ENCODE measurements at regions not wholly inside any gene's neighbourhood (a gene's known extent, or its start where the extent isn't known, plus 50 kb on each side); places are given as distances from the start of the nearest gene placed in this dataset.

DNA sequence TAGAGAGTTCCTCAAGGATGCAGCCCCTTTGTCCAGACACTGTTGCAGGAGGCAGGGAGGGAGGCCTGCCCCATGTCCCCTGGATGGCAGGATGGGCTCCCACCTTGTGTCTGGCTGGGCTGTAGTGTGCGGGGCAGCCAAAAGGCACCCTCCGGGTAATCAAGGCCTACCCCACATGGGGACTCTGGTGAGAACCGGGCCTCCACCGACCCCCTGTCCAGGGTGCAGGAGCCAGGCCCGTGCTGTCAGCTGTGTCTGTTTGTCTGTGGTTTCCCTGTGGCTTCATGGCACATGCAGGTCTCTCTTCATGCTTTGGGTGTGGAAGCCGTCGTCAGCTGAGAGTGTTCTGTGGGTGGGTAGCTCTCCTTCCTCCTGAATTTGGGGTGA is 1240.9 kb downstream of the BRD1 start:
- no peak for DNase-seq (ENCODE audit: low read depth)

DNA sequence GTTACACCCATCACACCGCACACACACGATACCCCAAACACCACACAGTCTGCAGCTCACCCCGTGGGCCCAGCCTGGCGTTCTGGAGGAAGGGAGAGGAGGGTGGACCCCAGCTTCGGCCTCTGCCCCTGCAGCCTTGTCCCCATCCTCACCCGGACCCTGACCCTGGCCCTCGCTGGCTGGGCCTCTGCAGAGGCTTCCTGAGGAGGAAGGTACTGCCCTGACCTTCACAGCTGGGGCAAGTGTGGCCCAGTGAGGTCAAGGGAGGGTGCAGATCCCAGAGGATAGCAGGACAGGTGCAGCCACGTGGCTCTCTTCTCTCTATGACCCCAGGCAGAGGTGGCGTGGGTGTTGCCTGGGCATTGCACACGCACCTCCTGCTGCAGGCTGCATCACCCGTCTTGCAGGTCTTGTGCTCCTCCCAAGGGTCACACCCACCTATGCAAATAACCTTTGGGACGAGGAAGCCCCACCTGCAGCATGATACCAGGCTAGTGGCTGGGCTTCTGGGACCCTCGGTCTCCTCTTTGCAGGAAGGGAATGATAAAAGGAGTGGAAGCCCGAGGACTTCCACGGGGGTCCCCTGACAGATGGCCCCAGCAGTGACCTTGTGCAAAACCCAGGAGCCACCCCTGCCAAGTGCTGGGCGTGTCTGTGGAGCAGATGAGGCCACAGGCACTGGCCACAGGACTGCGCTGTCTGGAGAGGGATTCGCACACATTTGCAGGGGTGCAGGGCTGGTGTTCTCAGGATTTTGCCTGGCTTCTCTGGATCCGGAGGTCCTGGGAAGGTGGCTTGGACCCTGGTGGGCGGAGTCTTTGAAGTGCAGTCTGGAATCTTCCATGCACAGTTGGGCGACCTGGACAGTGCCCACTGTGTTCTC is 1241.5 kb downstream of the BRD1 start:
- DNase-seq (ENCODE audit: low read depth) = no peak

DNA sequence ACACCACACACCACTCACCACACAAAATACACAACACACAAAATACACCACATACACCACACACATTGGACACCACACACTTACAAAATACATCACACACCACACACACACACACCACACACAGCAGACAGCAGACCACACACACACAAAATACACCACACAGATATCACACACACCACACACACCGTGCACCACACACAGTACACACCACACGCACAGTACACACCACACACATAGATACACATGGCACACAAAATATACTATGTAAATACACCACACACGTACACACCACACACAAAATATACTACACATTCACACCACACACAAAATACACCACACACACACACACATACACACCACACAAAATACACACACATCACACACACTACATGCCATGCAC is 1243.5 kb downstream of the BRD1 start:
- DNase-seq (ENCODE audit: low read depth) = no peak

DNA sequence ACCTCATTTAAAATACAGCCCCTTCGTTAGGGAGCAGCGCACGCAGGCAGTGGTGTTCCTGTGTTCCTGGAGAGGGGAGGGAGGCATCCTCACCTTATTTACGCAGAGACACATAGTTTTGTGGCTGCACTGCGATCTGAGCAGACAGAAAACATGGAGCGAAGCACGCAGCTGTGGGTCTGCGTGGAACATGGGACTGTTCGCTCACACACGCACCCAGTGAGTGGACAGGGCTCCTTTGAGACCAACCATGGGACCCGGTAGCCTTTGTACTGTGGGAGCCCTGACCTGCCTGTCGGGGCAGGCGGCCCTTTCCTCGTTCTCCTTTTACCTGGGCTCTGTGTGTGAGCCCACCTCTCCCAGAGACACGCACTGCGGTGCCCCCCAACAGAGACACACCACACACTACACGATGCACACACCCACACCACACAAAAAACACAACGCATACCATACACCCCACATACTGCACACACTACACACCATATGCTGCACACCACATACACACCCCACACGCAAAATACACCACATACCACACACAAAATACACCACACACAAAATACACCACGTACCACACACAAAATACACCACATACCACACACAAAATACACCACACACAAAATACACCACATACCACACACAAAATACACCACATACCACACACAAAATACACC is 1245.7 kb downstream of the BRD1 start:
- DNase-seq (ENCODE audit: low read depth) = no peak

DNA sequence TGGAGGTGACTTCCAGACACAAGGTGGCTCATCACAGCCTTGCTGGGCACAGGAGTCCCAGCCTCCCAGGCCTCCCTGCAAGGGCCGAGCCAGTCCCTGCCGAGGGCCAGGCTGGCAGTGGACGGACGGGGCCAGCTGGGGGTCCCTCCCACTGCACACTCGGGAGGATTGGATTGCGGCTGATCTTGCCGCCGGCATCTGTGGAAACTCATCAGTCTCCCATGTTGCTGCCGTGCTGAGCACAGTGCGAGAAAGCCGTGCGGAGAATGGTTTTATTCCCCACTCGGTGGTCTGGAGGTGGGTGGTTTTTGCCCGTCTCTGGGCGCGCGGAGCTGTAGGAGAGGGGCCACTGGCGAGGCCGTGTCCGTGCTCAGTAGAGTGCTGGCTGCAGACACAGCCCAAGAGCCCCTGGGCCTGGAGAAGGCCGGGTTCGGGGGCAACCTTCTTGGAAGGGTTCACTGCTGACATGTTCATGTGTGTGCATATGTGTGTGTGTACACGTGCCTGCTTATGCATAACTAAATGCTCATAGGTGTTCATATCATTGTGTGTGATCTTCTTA is 1246.4 kb downstream of the BRD1 start:
- DNase-seq (ENCODE audit: low read depth) = no peak

DNA sequence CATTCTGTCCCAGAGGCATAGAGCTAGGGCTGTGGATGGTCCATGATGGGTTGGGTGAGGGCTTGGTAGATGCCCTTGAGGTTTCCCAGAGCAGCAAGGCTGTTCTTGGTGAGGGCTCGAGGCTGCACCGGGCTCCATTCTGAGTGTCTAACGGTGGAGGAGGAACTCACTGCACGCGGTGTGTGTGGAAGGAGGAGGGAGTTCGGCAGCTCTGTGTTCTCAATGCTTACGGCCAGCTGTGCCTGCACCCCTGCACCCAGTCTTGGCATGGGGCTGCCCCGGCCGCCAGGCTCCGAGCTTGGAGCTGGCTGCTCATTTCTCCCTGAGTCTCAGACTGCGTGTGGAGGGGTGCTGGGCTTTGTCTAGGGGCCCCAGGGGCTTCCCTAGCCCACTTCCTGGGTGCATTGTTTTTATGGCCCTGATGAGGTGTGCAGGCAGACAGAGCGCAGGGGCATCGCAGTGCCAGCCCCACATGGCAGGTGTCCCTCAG is 1247.1 kb downstream of the BRD1 start:
- no peak for DNase-seq (ENCODE audit: low read depth)

DNA sequence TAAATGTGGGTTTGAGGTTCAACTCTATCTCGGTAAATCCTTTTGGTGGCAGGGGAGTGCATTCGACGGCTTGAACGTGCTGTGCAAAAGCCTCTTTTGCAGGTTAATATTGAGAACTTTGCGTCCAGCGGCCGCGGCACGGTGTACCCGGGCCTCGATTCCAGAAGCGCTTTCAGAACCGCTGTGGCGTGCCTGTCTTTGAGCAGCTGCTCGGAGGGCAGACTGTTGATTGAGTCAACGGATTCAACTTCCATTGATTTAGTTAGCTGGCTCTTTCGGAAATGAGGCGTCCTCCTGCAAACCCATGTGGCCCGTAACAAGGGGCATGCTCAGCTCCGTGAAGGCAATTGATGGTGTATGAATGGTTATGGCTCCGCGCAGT is 1247.8 kb downstream of the BRD1 start:
- no peak for DNase-seq (ENCODE audit: low read depth)

DNA sequence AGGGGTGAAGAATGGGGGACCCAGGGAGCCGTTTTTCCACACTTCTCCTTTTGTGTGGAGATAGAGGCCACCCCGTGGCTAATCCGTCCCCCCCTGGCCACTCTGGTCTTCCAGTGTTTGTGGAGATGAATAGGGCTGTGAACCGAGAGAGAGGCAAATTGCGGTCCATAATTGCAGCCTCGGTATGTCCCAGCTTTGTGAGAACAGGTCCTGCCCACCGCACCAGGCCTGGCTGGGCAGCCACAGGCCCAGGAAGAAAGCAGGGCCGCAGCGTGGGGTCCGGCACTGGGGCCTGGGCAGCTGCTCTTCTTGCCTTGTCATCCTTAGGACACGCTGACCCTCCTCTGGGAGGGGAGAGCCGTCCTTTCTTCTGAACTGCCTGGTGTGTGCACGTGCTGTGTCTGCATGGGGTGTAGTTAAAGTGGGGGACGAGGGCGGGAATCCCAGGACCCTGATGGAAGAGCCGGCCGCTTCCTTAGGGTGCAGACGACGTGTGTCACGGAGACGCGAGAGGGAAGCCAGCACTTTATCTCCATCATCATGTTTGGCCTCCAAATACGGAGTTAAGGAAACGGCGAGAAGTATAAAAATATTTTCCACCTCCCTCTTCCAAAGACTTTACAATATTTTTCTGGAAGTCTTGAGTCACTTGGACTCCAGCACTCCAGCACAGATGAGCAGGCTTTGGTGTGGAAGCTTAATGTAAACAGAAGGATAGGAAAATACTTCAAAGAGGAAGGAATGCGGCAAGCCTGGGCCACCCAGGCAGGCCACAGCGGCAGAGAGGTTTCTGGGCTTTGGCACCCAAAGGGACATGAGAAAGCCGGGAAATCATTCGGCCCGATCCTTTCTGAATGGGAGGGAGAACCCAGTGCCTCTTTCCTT is 1248.4 kb downstream of the BRD1 start:
- peak; percentile 54 for DNase-seq (ENCODE audit: low read depth)

DNA sequence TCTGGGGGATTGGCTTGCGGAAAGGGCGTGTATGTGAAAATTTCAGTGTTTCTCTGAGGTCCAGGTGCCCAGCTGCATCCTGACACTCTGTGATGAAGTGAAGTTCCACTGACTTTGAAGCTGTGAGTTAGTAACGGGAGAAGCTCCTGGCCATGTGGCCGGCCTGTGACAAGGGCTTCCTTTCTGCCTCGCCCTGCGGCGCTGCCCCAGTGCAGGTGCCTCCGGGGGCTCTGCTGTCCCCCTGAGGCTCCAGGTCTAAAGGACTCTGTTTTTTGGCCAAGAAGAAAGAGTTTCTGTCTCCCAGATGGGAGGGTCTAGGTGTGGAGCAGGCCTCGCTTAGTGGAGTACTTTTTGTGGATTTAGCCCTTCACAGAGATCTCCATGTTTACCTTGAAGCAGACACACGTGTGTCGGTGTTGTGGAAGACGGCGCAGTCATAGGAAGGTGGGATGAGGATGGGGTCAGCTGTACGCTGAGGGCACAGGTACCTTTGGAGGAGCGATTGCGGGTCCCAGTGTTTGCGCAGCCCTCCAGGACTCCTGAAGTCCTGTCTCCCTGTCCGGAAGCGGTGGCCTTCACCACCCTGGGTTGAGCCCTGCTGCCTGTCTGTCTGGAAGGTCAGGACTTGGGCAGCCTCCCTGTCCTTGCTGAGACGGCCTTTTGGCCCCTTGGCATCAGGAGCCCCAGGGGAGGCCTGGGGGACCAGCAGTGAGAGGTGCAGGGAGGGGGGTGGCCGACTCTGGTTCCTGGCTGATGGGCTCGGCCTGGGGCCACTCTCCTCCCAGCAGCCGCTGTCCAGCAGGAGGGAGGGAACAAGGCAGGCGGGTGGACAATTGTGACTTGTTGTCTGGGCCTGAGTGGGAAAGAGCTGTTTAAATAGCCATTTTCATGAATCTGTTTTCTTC is 1249.3 kb downstream of the BRD1 start:
- DNase-seq (ENCODE audit: low read depth) = no peak

DNA sequence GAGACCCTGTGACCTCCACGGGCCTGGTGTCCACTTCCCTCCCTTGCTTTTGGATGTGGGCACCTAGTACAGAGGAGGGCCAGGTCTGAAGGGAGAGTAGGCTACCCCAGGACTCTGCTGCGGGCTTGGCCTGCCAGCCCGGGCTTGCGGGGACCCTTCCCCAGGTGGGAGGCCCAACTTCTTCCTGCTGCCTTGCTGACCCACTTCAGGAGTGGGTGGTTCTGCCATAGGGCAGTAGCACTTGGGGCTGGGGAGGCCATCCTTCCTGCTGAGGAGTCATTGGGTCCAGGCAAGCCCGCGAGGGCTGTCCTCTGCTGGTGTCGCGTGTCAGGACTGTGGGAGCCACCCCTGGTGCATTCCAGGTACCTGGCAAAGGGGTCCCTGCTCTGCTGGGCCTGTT is 1250.0 kb downstream of the BRD1 start:
- DNase-seq (ENCODE audit: low read depth) = no peak

DNA sequence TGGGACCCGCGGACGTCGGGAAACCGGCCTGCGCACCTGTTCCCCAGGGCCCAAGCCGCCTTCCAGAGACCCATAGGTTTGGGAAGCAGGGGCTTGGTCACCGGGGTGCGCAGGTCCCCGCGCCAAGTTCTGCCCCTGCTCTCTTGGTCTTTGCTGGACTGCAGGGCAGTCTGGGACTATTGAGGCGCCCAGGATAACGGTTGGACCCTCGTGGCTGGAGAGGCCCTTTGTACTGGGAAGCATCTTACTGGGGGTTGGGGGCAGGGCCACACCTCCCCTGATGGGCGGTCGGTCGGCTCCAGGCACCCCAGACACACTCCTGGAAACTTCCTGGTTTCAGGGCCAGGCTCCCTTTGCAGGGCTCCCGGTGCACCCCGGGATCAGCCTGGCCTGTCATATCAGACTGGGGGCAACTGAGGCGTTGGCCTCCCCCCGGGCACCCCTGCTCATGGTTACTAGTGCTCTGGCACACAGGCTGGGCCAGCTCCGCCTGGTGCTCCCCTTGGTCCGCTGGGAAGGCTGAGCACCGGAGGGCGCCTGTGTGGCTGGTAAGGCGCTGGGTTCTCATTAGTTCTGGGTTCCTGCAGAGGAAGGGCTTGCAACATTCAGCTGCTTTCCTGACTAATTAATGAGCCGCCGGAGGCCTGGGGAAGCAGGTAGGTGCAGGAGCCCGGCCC is 1250.5 kb downstream of the BRD1 start:
- no peak for DNase-seq (ENCODE audit: low read depth)

DNA sequence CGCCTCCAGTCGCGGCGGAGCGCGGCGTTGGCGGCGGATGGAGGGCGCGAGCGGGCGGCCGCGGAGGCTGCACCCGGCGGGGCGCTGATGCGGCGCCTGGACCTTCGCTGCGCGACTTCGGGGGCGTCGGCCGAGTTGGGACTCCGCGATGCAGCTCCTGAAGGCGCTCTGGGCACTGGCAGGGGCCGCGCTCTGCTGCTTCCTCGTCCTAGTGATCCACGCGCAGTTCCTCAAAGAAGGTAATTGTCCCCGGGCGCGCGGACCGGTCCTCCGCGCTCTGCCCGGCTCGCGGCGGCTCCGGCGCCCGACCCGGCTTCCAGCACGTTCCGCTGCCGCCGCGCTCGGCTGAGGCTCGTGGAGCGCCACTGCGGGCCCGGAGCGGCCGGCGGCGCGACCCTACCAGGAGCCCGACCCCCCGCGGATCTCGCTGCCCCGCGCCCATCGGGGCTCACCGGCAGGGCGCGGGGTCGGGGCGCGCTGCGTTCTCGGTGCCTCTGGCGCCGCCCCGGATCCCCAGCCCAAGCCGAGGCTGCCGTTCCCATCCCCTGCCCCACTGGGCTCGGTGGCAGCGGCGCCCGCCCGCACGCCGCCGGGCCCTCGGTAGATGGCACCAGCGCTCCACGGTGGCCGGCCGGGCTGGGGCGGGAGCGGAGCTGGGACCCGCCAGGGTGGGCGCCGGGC is 1251.2 kb downstream of the BRD1 start:
- peak; percentile 74 for DNase-seq (ENCODE audit: low read depth)

DNA sequence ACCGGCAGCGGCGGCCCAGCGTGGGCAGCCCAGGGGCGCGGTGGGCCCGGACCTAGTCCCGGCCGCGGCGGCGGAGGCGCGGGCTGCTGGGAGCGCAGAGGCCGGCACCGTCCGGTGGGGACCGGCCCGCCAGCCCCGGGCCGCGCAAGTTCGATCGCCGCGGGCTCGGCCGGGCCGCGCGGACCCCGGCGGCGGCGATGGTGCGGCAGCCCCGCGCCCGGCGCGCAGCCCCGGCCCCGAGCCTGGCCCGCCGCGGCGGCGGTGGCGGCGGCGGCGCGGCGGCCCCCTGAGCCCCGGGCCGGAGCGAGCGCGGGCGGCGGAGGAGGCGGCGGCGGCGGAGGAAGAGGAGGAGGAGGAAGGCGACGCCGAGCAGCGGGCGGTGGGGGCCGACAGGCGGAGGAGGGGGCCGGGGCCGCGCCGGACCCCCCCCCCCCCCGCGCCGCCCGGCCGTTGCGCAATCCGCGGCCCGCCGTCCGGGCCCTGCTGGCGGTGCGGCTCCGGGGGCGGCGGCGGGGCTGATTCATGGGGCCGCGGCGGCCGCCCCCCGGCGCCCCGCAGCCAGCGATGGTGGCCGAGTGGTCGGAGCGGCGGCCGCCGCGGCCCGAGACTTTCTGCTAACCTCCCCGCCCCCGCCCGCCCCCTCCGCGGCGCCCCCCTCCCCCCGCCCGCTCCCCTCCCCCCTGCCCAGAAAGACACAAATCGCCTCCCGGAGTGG is 1251.9 kb downstream of the BRD1 start:
- no peak for DNase-seq (ENCODE audit: low read depth)

DNA sequence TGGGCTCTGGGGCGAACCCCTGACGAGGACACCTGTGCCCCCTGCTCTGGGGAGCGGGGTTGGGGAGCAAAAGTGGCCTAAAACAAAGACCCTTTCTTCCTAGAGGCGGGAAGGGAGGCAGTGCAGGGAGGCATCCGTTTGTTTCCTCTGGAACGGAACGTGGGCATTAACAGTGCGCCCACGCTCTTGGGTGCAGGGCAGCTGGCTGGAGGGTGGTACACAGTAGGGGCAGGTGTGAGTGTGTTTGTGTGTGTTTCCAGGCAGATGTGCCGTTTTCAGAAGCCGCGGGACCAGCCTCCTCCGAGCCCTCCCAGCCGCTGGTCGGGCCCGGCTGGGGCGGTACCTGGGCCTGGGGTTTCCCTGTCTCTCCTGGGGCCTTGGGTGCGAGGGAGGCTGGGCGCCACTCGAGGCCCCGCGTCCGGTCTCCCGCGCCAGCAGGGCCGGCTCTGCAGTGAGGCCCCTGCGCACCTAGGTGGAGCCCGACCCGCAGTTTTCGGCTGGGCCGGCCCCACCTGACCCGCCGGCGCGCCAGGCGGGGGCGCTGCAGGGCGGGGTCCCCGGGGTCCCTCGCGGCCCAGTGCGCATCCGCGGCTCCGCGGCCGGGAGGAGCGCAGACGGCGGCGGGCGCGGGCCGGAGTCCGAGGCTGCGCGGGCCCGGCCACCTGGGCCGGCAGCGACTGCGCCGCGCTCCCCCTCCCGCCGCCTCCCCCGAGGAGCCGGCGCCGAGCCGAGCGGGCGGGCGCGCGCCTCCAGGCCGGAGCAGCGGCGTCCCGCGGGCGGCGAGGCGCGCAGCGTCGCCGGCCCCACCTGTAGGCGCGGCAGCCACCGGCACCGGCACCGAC is 1252.7 kb downstream of the BRD1 start:
- DNase-seq (ENCODE audit: low read depth) = peak; percentile 84

DNA sequence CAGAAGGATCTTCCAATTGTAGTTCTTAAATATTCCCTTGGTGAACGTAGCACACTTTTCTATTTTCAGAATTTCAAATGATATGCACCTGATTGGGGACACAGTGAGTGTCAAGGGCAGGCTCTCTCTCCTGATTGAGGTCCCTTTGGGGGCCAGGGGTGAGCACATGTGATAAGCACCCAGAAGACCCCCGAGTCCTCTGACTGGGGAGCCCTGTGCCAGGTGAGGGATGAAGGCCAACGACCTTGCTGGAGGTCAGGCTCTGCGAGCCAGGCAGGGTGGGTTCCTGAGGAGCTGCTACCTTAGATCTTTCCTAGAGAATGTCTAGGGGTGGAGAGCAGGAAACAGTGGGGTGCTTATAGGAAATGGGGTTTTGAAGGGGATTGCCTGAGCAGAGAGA is 1253.9 kb downstream of the BRD1 start:
- no peak for DNase-seq (ENCODE audit: low read depth)

DNA sequence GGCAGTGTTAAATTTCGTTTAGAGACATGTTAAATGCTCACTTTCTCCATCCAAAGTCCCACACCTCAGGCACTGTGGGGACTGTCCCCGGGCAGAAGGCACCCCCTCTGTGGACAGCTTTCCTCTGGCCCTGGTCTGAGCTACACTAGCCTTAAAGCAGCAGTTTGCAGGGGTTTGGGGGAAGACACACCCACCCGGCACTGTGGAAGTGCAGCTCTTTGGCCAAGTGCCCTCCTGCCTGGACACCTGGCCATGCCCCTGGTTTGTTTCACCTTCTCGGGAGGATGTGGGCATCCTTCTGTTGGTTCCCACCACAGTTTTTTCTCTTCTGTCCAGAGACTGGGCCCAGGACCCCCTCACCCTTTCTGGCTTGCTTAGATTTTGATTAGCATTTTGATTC is 1254.7 kb downstream of the BRD1 start:
- DNase-seq (ENCODE audit: low read depth) = no peak

DNA sequence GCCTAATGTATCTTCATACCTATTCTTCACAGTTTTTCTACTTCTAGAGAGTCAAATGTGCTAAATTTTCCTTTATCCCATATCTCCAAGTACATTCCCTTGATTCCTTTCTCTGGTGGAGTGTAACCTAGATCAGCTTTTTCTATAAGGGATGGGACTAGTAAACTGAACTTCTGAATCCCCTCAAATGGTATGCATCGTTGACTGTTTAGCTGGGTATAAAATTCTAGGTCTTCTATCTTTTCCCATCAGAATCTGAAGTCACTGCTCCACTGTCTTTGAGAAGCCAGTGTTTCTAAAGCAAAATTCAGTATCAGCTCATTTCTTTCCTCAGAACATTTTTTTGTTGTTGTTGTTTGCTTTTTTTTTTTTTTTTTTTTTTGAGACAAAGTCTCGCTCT is 1256.8 kb downstream of the BRD1 start:
- DNase-seq (ENCODE audit: low read depth) = no peak
